Liver (tissue), 8 donors: ENCODE measurements at regions not wholly inside any gene's neighbourhood (a gene's known extent, or its start where the extent isn't known, plus 50 kb on each side); places are given as distances from the start of the nearest gene placed in this dataset.

Experiments
- DNase-seq: peaks from one replicate; pipeline ENCODE4 v3.0.0-alpha.2; 2017; ENCODE audit warnings: low spot score
- H3K27ac ChIP-seq, 2 donors: one replicate each; pipeline ENCODE4 v1.7.0; 2013; ENCODE audit warnings: inconsistent platforms in 2 of 2, low read length in 2 of 2, control low read depth in 1 of 2, low read depth in 1 of 2, mild to moderate bottlenecking in 1 of 2
- H3K27me3 ChIP-seq, 4 donors: one replicate each; pipeline versions ENCODE4 v1.6.1 to v1.7.0; 2013; ENCODE audit warnings: low read length in 3 of 4, inconsistent platforms in 1 of 4, mild to moderate bottlenecking in 1 of 4, moderate library complexity in 1 of 4; ENCODE audit not compliant: control insufficient read depth in 4 of 4, insufficient read depth in 4 of 4
- H3K36me3 ChIP-seq, 4 donors: one replicate each; pipeline versions ENCODE4 v1.6.1 to v1.7.0; 2013; ENCODE audit warnings: low read length in 3 of 4, mild to moderate bottlenecking in 3 of 4, low read depth in 1 of 4, moderate library complexity in 1 of 4; ENCODE audit not compliant: control insufficient read depth in 4 of 4, insufficient read depth in 3 of 4
- H3K4me1 ChIP-seq, 4 donors: one replicate each; pipeline versions ENCODE4 v1.6.1 to v1.7.0; 2013; ENCODE audit warnings: low read length in 3 of 4, mild to moderate bottlenecking in 3 of 4, moderate library complexity in 1 of 4; ENCODE audit not compliant: control insufficient read depth in 4 of 4, insufficient read depth in 4 of 4
- H3K4me3 ChIP-seq, 3 donors: one replicate each; pipeline versions ENCODE4 v1.6.1 to v1.7.0; 2013; ENCODE audit warnings: low read length in 3 of 3, control low read depth in 1 of 3, low read depth in 1 of 3, mild to moderate bottlenecking in 1 of 3
- H3K9ac ChIP-seq, 2 donors: one replicate each; pipeline ENCODE4 v1.7.0; 2013; ENCODE audit warnings: low read length in 2 of 2, mild to moderate bottlenecking in 2 of 2, moderate library complexity in 2 of 2, control low read depth in 1 of 2, low read depth in 1 of 2
- H3K9me3 ChIP-seq, 4 donors: one replicate each; pipeline versions ENCODE4 v1.6.1 to v1.7.0; 2013; ENCODE audit warnings: low read length in 3 of 4; ENCODE audit not compliant: control insufficient read depth in 4 of 4
- ATF3 ChIP-seq: IDR thresholded peaks from 2 replicates; pipeline ENCODE4 v1.6.1; 2016; ENCODE audit warnings: antibody characterized with exemption
- CTCF ChIP-seq: fragments of 150-350 bp; IDR thresholded peaks from 2 replicates; pipeline ENCODE4 v1.5.1; 2017; ENCODE audit warnings: improper control_type of control experiment, low read depth, low read length; ENCODE audit not compliant: missing input control
- EGR1 ChIP-seq, 2 donors: IDR thresholded peaks; 2 replicates each; pipeline ENCODE4 v1.6.1; 2016 to 2018; ENCODE audit warnings: antibody characterized with exemption in 2 of 2, low read depth in 2 of 2
- FOXA1 ChIP-seq: IDR thresholded peaks from 2 replicates; pipeline ENCODE4 v1.6.1; 2016; ENCODE audit warnings: antibody characterized with exemption
- FOXA2 ChIP-seq: IDR thresholded peaks from 2 replicates; pipeline ENCODE4 v1.6.1; 2016; ENCODE audit warnings: antibody characterized with exemption
- GABPA ChIP-seq, 2 donors: IDR thresholded peaks in 1 of 2; conservative IDR thresholded peaks in 1 of 2; 2 replicates each; pipeline ENCODE4 v1.6.1; 2016; ENCODE audit warnings: antibody characterized with exemption in 2 of 2, mild to moderate bottlenecking in 1 of 2, moderate library complexity in 1 of 2
- HNF4A ChIP-seq, 2 donors: conservative IDR thresholded peaks; 2 replicates each; pipeline ENCODE4 v1.6.1; 2016; ENCODE audit warnings: antibody characterized with exemption in 2 of 2, mild to moderate bottlenecking in 2 of 2
- HNF4G ChIP-seq: IDR thresholded peaks from 2 replicates; pipeline ENCODE4 v1.6.1; 2016; ENCODE audit warnings: antibody characterized with exemption
- JUND ChIP-seq, 2 donors: IDR thresholded peaks; 2 replicates each; pipeline ENCODE4 v1.6.1; 2016; ENCODE audit warnings: antibody characterized with exemption in 2 of 2
- MAX ChIP-seq: IDR thresholded peaks from 2 replicates; pipeline ENCODE4 v1.6.1; 2016; ENCODE audit warnings: antibody characterized with exemption
- NR2F2 ChIP-seq: IDR thresholded peaks from 2 replicates; pipeline ENCODE4 v1.6.1; 2016; ENCODE audit warnings: antibody characterized with exemption
- RAD21 ChIP-seq, 2 donors: IDR thresholded peaks; 2 replicates each; pipeline ENCODE4 v1.6.1; 2016; ENCODE audit warnings: antibody characterized with exemption in 2 of 2, mild to moderate bottlenecking in 2 of 2
- REST ChIP-seq: IDR thresholded peaks from 2 replicates; pipeline ENCODE4 v1.6.1; 2016; ENCODE audit warnings: antibody characterized with exemption, mild to moderate bottlenecking
- RXRA ChIP-seq, 2 donors: IDR thresholded peaks; 2 replicates each; pipeline ENCODE4 v1.6.1; 2017 to 2018; ENCODE audit warnings: antibody characterized with exemption in 2 of 2, mild to moderate bottlenecking in 1 of 2
- SP1 ChIP-seq: IDR thresholded peaks from 2 replicates; pipeline ENCODE4 v1.6.1; 2018; ENCODE audit warnings: antibody characterized with exemption, mild to moderate bottlenecking
- TAF1 ChIP-seq: conservative IDR thresholded peaks from 2 replicates; pipeline ENCODE4 v1.6.1; 2016; ENCODE audit warnings: antibody characterized with exemption, mild to moderate bottlenecking
- YY1 ChIP-seq: IDR thresholded peaks from 2 replicates; pipeline ENCODE4 v1.6.1; 2016; ENCODE audit warnings: antibody characterized with exemption, mild to moderate bottlenecking
- ZBTB33 ChIP-seq: IDR thresholded peaks from 2 replicates; pipeline ENCODE4 v1.6.1; 2016; ENCODE audit warnings: antibody characterized with exemption
- WGBS: extraction: QIAGEN DNeasy Blood & Tissue Kit; methylation state at CpG from one replicate; pipeline ENCODE4 v1.1.7; 2013; 5-methylcytosine and 5-hydroxymethylcytosine counted together
- donor health status: healthy.
- donor health status: healthy.
- donor health status: healthy.
- donor health status: healthy.
- donor health status: healthy.

- no peak overlapping the region for H3K27ac ChIP-seq
- no peaks in the 10 kb centered on the region for H3K27me3 ChIP-seq
- H3K4me1 ChIP-seq: no peaks in the 10 kb centered on the region
- no peak for TF ChIP-seq EGR1 (IDR thresholded peaks at IDR 0.05; ENCODE audit: low read depth in 2 of 2)
- no peak for TF ChIP-seq RAD21 (IDR thresholded peaks at IDR 0.05)
- no peak for TF ChIP-seq CTCF
- H3K4me3 ChIP-seq: no peak overlapping the region
- no peak for DNase-seq
- H3K9me3 ChIP-seq: no peaks in the 10 kb centered on the region
- H3K36me3 ChIP-seq: no peaks in the 10 kb centered on the region
- 65% methylated on average over 3 of the region's 3 CpGs for WGBS
- no peak overlapping the region for H3K9ac ChIP-seq
These were observed 310.8 kb downstream of the GALR1 start for GRCh38 chr18:77560341-77560992.

- no peaks in the 10 kb centered on the region for H3K27me3 ChIP-seq
- no peak overlapping the region for H3K9ac ChIP-seq
- WGBS: 78% methylated on average over 10 of the region's 10 CpGs
- no peak overlapping the region for H3K27ac ChIP-seq
- peaks cover 0 to 7% (median 0%) of the 10 kb centered on the region in 4 donors for H3K9me3 ChIP-seq
- H3K4me3 ChIP-seq: no peak overlapping the region
- H3K4me1 ChIP-seq: no peaks in the 10 kb centered on the region
- DNase-seq: no peak
- no peaks in the 10 kb centered on the region for H3K36me3 ChIP-seq
- no peak for TF ChIP-seq YY1
- TF ChIP-seq RXRA (IDR thresholded peaks at IDR 0.05): no peak
- TF ChIP-seq MAX: no peak
These were observed 317.0 kb downstream of the GALR1 start for GRCh38 chr18:77566604-77567003.

- DNase-seq: no peak
- no peaks in the 10 kb centered on the region for H3K27me3 ChIP-seq
- no peaks in the 10 kb centered on the region for H3K4me1 ChIP-seq
- no peak overlapping the region for H3K4me3 ChIP-seq
- H3K9ac ChIP-seq: no peak overlapping the region
- H3K9me3 ChIP-seq: peaks cover 0 to 7% (median 0%) of the 10 kb centered on the region in 4 donors
- H3K27ac ChIP-seq: no peak overlapping the region
- WGBS: 70% methylated on average over 8 of the region's 8 CpGs
- no peaks in the 10 kb centered on the region for H3K36me3 ChIP-seq
- TF ChIP-seq HNF4G: no peak
- no peak for TF ChIP-seq FOXA1
- no peak for TF ChIP-seq FOXA2
- no peak for TF ChIP-seq EGR1 (IDR thresholded peaks at IDR 0.05; ENCODE audit: low read depth in 2 of 2)
- TF ChIP-seq CTCF: no peak
- no peak for TF ChIP-seq JUND (IDR thresholded peaks at IDR 0.05)
- no peak for TF ChIP-seq MAX
- no peak for TF ChIP-seq ATF3
- no peak for TF ChIP-seq REST
- no peak for TF ChIP-seq YY1
- TF ChIP-seq TAF1: no peak
- TF ChIP-seq RXRA (IDR thresholded peaks at IDR 0.05): no peak
- no peak for TF ChIP-seq ZBTB33
- TF ChIP-seq HNF4A (conservative IDR thresholded peaks at IDR 0.05): no peak
- TF ChIP-seq NR2F2: no peak
- TF ChIP-seq SP1: no peak
- no peak for TF ChIP-seq GABPA (IDR thresholded peaks at IDR 0.05 in 1 of 2, conservative IDR thresholded peaks at IDR 0.05 in 1 of 2)
These were observed 317.6 kb downstream of the GALR1 start for GRCh38 chr18:77567205-77567604.
